AG08396 (cell line): ENCODE measurements at regions not wholly inside any gene's neighbourhood (a gene's known extent, or its start where the extent isn't known, plus 50 kb on each side); places are given as distances from the start of the nearest gene placed in this dataset.
"Not testable (repeated sequence)": the region's sequence is repeated elsewhere in the genome, so short reads cannot be mapped to it uniquely, and the experiment has no call there.

Source experiments
- DNase-seq: peaks from one replicate; pipeline ENCODE4 v3.0.0; 2012; ENCODE audit warnings: low spot score, mixed read lengths

DNA sequence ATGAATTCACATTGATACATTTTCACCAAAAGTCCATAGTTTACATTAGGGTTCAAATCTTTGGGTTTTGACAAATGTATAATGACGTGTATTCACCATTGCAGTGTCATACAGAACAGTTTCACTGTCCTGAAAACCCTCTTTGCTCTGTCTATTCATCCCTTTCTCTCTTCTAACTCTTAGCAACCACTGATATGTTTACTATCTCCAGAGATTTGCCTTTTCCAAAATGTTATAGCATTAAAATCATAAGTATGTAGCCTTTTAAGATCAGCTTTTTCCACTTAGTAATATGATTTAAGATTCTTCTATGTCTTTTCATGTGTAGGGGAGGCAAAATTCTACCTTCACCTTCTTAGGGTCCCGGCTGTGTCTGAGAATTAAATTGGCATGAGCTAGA lies 203.8 kb downstream of the TPRG1 start:
- no peak for DNase-seq

GRCh38 chr3:189383630-189384029 lies 211.9 kb downstream of the TPRG1 start:
- no peak for DNase-seq

DNA sequence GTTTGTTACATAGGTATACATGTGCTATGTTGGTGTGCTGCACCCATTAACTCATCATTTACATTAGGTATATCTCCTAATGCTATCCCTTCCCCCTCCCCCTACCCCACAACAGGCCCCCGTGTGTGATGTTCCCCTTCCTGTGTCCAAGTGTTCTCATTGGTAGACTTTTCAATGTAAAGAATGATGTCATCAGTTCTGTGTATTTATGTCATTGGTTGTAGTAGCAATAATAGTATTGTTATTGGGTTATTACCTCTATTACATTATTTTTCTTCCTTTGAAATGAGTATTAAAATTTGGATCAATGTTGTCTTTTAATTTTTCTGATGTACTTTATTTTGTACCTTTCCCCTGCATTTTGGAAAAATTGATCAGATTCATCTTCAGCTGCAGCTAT lies 214.1 kb downstream of the TPRG1 start:
- DNase-seq = not testable (repeated sequence)

DNA sequence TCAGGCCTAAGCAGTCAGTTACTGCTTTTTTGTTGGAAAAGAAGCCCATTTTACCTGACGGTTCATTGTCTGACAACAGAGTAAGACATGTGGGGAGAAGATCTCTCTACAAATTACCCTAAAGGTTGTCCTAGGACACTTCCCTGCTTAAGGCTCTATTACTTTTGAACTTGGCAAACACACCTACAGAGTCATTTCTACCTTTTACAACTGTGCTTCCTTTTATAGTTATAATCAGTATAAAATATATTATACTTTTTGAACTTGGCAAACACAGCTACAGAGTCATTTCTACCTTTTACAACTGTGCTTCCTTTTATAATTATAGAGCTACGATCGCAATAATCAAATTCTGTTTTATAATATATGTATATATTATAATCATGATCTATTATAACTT lies 215.0 kb downstream of the TPRG1 start:
- no peak for DNase-seq

GRCh38 chr3:189389346-189389745 lies 217.6 kb downstream of the TPRG1 start:
- no peak for DNase-seq

DNA sequence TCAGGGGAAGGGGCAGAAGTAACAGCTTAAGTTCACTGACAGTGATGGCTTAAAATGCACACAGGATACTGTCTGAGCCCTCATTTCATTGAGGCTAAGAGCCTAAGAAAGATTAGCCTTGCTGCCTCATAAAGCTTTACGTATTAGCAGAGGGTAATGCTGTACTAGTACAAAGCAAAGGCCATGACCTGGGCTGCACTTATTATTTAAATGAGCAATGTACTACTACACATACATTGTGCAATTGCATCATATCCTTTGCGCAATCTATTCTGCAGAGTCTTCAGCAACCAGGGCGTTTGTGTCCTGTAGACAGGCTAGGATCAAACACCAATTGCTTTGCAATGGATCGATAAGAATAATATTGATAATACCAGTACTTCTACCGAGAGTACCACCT lies 221.8 kb downstream of the TPRG1 start:
- no peak for DNase-seq

DNA sequence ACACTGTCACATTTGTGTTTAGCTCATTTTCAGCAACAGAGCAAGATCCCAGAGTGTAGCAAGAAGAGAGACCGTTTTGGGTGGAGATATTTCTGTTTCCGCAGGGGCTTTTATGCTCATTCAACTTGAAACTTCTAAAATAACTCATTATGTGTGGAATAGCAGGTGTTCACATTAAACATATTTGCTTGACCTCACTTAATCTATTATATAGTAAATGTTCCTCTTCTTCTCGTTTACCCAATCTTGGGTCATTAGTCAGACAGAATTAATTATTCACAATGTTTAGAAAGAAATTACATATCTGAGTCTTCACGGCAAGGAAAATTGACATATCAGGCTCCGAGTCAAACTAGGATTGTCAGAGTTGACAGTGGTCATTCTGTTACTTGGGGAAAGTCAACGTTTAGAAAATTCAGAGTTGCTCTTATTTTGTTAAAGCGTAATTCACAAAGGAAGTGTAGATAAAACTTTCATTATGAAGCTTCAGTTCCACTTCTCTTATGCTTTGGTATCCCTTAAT lies 222.9 kb downstream of the TPRG1 start:
- no peak for DNase-seq

GRCh38 chr3:189395825-189396224 lies 224.1 kb downstream of the TPRG1 start:
- DNase-seq = no peak

DNA sequence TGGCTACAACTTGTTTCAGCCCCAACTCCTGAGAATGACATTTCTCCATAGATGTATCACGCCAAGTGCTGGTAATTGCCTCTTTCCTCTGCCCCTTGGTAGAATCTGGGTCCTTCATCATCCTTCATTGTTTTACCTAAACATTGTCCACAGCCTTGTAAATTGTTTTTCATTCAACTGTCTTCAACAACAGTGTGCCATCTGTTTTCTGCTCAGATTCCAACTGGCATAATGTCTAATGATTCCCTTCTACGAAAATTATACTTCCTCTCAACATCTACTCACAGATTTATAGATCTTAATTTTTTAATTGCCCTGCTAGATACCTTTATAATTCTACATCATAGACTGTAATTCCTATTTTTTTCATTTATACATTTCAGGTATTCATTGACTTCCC lies 226.9 kb downstream of the TPRG1 start:
- DNase-seq = no peak

- no peak for DNase-seq
Observed at GRCh38 chr3:189401196-189401595, 229.4 kb downstream of the TPRG1 start.

- DNase-seq = no peak
Observed at GRCh38 chr3:189403194-189403593, 228.0 kb upstream of the TP63 start.

GRCh38 chr3:189404024-189404423 lies 227.2 kb upstream of the TP63 start:
- no peak for DNase-seq

- no peak for DNase-seq
Observed at GRCh38 chr3:189404797-189405484, 226.2 kb upstream of the TP63 start.

DNA sequence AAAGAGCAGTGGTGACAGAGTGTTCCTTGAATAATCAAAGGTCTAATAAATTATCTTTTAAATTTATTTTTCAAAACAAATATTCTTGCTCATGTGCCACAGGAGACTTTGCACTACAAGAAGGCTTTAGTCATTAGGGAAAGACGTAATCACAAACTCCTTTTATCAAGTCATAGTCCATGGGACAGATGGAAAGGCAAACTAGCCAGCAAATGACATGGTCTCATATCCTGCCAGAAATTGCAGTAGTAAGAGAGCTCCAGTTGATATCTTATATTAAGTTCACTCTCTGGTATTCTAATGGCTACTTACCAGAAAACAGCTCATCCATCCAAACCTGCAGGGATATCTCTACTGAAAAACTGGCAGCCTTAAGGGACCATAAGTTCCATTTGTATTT lies 225.0 kb upstream of the TP63 start:
- DNase-seq = no peak

DNA sequence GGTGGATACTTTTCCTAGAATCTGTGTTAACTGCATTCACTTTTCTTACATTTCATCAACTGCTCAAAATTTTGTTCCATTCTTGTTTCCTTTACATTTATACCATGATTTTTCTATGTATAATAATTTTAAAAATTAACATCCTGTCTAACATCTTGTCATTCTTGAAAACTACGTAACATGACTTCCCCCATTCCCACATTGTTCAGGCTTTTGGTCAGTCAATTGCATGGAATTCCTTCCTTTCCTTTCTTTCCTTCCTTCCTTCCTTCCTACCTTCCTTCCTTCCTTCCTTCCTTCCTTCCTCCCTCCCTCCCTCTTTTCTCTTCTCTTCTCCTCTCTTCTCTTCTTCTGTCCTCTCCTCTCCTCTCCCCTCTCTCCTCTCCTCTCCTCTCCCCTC lies 220.7 kb upstream of the TP63 start:
- no peak for DNase-seq

GRCh38 chr3:189419038-189419437 lies 212.2 kb upstream of the TP63 start:
- DNase-seq = no peak

- DNase-seq = no peak
Observed at GRCh38 chr3:189419683-189420082, 211.5 kb upstream of the TP63 start.

DNA sequence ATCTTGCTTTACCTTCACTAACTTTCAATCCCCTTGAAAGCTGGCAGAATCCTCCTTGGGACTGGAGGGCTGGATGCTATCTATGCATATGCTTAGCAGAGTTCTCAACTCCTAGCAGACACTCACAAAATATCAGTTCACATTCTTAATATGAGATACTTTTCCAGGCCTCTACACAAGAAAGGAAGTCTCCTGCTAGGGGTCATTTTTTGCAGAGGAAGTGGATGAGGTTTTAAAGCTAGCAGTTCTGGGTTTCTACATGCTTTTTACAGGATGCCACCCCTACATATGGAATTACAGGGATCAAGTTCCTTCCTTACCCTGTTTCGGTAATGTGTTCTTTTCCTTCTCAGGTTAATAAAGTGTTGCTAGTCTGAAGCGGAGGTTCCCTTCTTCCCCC lies 206.3 kb upstream of the TP63 start:
- DNase-seq = no peak

DNA sequence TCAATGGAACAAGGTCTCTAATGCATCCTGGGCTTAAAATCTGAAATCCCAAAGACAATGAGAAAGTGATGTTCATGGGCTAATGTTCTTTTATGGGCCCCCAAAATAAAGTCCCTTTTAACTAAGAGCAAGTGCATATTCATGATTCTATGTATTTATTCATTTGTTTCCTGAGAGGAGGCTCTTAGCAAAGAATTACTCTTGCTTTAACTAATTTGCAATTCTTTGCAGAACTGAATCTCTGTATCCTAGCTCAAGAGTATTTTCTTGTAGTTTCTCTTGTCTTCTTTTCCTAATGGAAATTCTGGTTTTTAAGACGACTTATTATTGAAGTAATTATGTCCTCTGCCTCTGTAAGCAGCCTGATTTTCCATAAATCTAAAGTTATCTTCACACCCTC lies 202.2 kb upstream of the TP63 start:
- no peak for DNase-seq

GRCh38 chr3:189430166-189430565 lies 201.0 kb upstream of the TP63 start:
- no peak for DNase-seq

GRCh38 chr3:189442257-189442656 lies 188.9 kb upstream of the TP63 start:
- DNase-seq = not testable (repeated sequence)

DNA sequence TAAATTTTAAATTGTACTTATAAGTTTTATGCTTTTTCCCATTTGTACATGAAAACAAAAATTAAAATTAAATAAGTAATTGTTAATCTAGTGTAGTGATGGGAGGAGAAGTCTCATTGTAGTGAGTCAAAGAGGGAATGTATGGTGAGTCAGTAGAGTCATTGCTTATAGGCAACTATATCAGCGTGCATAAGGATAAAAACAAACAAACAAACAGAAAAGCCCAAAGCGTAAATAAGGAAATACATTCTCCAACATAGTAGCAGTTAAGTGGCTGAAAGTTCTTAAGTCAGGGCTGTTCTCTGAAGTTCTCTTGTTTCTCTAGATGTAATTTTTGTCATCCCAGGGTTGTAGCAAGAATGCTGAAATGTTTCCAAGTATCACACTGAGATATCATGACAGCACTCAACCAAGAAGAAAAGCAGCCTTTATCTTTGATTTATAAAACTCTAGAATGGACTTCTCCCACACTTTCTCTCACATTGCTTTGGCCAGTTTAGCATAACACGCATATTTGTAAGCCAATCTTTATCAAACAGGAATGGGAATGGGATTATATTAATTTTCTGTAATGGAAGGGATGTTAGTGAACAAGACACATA lies 184.1 kb upstream of the TP63 start:
- no peak for DNase-seq

DNA sequence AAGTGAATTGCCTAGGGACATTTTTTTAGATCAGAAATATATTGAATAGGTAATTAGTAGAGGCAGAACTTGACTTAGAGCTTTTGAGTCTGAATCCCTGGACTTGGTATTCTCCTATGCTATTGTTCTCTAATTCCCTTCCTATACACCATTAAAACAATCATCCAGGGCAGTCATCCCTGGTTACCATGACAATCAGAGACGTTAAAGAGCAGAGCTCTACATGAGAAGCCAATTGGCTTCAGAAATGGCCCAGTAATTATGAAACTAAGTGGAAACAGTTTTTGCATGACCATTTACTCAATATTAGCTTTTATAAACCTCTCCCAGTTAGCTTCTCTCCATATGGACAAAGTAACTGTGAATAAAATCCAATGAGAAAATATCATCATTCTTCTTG lies 182.1 kb upstream of the TP63 start:
- no peak for DNase-seq

DNA sequence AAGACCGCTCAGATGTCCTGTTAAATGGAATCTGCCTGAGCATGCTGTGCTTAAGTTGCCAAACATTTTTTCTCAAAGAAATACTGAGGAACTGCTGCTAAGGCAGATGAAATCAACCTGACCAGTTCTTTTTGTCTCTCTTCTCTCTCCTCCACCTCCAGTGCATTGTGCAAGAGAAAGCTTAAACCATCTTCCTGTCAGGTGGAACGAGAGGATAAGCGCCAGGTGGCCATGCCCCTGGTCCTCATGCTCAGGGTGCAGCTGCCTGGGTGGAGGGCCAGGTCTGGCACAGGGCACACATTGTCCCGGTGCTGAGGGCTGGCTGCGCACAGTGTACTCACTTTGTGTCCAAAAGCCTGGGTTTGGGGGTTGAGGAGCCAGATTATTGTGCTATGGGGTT lies 176.2 kb upstream of the TP63 start:
- no peak for DNase-seq
